IPS-18a (cell line): ENCODE measurements at regions not wholly inside any gene's neighbourhood (a gene's known extent, or its start where the extent isn't known, plus 50 kb on each side); places are given as distances from the start of the nearest gene placed in this dataset.
"Not testable (repeated sequence)": the region's sequence is repeated elsewhere in the genome, so short reads cannot be mapped to it uniquely, and the experiment has no call there.

Experiments used
- H3K27ac ChIP-seq: one replicate; pipeline ENCODE4 v1.5.1; 2013; ENCODE audit warnings: low read length
- H3K27me3 ChIP-seq: one replicate; pipeline ENCODE4 v1.6.1; 2013; ENCODE audit warnings: mild to moderate bottlenecking, low read length; ENCODE audit not compliant: control insufficient read depth, insufficient read depth
- H3K36me3 ChIP-seq: one replicate; pipeline ENCODE4 v1.6.1; 2013; ENCODE audit warnings: low read depth, low read length; ENCODE audit not compliant: control insufficient read depth
- H3K4me1 ChIP-seq: one replicate; pipeline ENCODE4 v1.6.1; 2013; ENCODE audit warnings: low read depth, low read length; ENCODE audit not compliant: control insufficient read depth
- H3K4me3 ChIP-seq: one replicate; pipeline ENCODE4 v1.5.1; 2013; ENCODE audit warnings: low read length
- H3K9ac ChIP-seq: one replicate; pipeline ENCODE4 v1.6.1; 2013; ENCODE audit warnings: mild to moderate bottlenecking, low read length, moderate library complexity
- H3K9me3 ChIP-seq: one replicate; pipeline ENCODE4 v1.6.1; 2013; ENCODE audit warnings: low read depth, low read length; ENCODE audit not compliant: control insufficient read depth

DNA sequence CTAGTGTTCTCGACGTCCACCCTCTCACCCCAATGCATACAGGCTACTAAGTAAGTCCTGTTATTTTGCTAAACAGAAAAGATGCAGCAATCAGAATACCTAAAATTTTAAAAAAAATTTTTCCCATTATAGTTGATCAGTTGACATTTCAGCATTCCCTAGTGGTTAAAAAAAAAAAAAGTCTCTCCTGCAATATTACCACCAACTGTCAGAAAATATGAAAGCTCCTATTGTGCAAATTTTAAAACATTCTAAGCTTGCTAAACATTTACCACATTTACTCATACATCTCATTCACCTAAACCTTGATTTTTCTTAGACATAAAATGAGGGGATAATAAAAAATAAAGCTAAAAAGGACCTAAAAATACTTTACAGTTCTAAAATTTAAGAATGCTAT is 165.6 kb downstream of the AVL9 start:
- H3K27ac ChIP-seq = no peak overlapping the region
- no peaks in the 10 kb centered on the region for H3K27me3 ChIP-seq
- H3K4me3 ChIP-seq = no peak overlapping the region
- no peak overlapping the region for H3K9ac ChIP-seq
- H3K4me1 ChIP-seq = peaks cover 14% of the 10 kb centered on the region
- H3K36me3 ChIP-seq = no peaks in the 10 kb centered on the region
- no peaks in the 10 kb centered on the region for H3K9me3 ChIP-seq

DNA sequence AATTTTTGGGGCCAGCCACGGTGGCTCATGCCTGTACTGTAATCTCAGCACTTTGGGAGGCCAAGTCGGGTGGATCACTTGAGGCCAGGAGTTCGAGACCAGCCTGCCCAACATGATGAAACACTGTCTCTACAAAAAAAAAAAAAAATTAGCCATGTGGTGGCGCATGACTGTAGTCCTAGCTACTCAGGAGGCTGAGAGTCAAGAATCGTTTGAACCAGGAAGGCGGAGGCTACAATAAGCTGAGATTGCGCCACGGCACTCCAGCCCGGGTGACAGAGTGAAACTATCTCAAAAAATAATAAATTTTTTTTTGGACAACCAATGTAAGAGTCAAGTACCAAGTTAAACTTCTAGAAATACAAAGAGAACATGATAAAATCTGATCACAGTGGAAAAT is 164.6 kb downstream of the AVL9 start:
- no peak overlapping the region for H3K27ac ChIP-seq
- H3K4me3 ChIP-seq = no peak overlapping the region

DNA sequence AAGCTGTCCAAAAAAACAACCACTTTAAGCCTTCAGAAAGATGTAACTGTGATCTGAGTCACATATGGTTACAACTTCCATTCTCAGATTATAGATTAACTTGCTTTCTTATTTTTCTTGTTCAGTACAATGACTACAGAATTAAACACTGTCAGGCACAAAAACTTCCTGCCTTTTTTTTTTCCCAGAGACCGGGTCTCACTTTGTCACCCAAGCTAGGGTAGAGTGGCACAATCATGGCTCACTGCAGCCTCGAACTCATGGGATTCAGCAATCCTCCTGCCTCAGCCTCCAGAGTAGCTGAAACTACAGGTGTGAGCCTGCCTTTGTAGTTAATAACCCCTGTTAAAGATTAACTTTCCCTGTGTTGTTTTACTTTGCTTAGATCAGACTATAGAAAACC is 163.2 kb downstream of the AVL9 start:
- H3K4me1 ChIP-seq = peaks cover 14% of the 10 kb centered on the region
- H3K27ac ChIP-seq = no peak overlapping the region
- H3K27me3 ChIP-seq = no peaks in the 10 kb centered on the region
- no peak overlapping the region for H3K9ac ChIP-seq
- no peaks in the 10 kb centered on the region for H3K36me3 ChIP-seq
- H3K9me3 ChIP-seq = no peaks in the 10 kb centered on the region
- no peak overlapping the region for H3K4me3 ChIP-seq

More for the DNA sequence above, 164.6 kb downstream of the AVL9 start:
- H3K4me1 ChIP-seq = peaks cover 14% of the 10 kb centered on the region
- no peaks in the 10 kb centered on the region for H3K9me3 ChIP-seq
- H3K27me3 ChIP-seq = no peaks in the 10 kb centered on the region
- no peak overlapping the region for H3K9ac ChIP-seq
- H3K36me3 ChIP-seq = no peaks in the 10 kb centered on the region

DNA sequence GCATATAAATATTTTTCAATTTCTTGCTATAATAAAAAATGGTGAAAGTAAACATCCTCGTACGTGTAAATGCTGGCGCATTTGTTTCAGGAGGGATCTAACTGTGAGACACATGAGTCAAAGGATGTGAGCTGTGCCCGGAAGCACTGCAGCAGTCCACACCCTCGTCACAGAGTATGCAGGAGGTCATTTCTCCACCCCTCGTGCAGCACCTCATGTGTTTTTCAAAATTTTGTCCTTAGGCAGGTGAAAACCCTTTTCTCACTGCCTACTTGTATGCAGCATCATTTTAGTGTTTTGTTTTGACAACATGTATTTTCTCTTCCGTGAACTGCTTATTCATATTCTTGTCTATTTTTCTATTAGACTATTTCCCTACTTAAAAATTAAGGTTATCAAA is 162.7 kb downstream of the AVL9 start:
- Histone ChIP-seq H3K9ac (no peak overlapping the region), H3K4me3 (no peak overlapping the region), H3K27ac (no peak overlapping the region), H3K36me3 (no peaks in the 10 kb centered on the region), H3K27me3 (no peaks in the 10 kb centered on the region), H3K4me1 (peaks cover 14% of the 10 kb centered on the region), H3K9me3 (no peaks in the 10 kb centered on the region)

DNA sequence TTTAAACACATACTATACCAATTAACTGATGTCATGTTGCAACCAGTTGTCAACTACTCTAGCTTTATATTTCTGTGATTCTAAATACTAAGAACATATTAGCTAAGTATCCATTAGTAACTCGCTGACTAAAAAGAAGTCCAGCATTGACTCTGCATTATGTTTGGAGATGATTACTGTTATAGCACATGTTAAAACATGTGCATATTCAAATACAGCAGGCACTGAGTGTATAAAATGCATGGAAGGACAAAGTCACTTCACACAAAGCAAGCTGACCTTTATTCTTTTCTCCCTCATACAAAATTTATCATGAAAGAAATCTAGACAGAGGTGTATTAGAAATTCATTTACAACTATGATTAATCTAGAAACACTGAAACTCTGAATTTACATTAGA is 159.3 kb downstream of the AVL9 start:
- H3K27me3 ChIP-seq, H3K27ac ChIP-seq, H3K9me3 ChIP-seq, H3K36me3 ChIP-seq, H3K4me3 ChIP-seq, H3K9ac ChIP-seq: not testable (repeated sequence)
- peaks cover 14% of the 10 kb centered on the region for H3K4me1 ChIP-seq

DNA sequence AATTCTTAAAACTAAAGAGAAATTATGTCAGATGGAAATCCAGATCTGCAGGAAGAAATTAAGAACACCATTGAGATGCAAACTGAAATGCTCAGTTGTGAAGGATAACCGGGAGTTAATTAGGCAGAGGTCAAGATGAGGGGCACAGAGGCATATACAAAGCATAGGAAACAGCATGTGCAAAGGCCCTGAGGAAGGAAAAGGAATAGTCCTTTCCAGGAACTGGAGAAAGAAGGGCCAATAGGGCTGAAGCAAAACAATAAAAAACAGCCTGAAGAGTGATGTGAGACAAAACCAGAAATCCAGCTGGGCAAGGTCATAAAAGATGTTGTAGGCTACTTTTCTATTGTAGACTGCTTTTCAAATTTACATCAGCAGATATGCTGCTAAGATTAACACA is 155.1 kb downstream of the AVL9 start:
- not testable (repeated sequence) for H3K9me3 ChIP-seq, H3K36me3 ChIP-seq, H3K4me1 ChIP-seq, H3K4me3 ChIP-seq, H3K27me3 ChIP-seq, H3K27ac ChIP-seq, H3K9ac ChIP-seq

DNA sequence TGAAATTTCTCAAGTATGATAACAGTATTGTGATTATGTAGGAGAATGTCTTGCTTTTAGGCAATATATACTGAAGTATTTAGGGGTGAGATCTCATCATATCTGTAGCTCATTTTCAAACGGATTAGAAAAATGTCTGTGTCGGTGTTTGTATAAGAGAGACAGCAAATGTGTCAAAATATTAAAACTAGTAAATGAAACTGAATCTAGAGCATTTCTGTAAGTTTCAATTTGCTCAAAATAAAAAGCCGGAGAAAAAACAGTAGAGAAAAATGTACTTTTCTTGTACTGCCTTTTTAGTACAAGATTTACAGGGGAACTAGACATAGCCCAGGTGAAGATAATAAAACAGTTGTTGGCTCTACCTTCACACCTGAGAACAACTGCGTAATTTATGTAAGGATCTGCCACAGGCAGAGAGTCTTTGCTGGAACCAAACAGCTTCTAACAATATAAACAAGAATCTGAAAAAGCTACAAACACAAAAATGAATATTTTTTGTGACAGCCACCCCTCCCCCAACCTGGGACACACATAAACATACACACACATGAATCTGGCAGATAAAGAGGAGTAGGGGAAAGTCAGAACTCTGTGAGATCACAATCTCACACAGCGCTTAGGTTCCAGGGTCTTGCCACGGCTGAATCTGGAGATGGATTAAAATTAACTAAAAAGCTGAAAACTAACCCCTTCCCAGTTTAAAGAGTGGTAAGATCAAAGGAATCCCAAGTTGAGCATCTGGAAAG is 153.3 kb downstream of the AVL9 start:
- no peak overlapping the region for H3K9ac ChIP-seq
- no peaks in the 10 kb centered on the region for H3K27me3 ChIP-seq
- no peaks in the 10 kb centered on the region for H3K9me3 ChIP-seq
- H3K4me3 ChIP-seq = no peak overlapping the region
- H3K4me1 ChIP-seq = no peaks in the 10 kb centered on the region
- H3K36me3 ChIP-seq = no peaks in the 10 kb centered on the region
- H3K27ac ChIP-seq = no peak overlapping the region

DNA sequence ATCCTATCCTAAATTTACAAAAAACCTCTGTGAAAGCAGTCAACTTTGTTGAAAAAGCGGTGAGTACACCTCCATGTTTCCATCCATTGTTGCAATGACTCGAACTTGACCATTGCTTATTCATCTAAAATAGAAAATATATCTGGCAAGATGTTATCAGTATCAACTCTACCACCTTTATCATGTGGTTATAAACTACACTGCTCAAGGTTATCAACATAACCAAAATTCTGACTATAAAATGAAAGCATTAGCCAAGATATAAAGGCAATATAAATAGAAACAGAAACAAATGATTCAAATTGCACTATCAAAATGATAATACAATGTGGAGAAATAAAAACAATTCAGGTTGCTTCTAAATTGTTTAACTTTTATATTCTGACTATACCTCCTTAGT is 150.0 kb downstream of the AVL9 start:
- H3K27ac ChIP-seq, H3K4me1 ChIP-seq, H3K36me3 ChIP-seq, H3K9ac ChIP-seq, H3K27me3 ChIP-seq, H3K9me3 ChIP-seq, H3K4me3 ChIP-seq: not testable (repeated sequence)

DNA sequence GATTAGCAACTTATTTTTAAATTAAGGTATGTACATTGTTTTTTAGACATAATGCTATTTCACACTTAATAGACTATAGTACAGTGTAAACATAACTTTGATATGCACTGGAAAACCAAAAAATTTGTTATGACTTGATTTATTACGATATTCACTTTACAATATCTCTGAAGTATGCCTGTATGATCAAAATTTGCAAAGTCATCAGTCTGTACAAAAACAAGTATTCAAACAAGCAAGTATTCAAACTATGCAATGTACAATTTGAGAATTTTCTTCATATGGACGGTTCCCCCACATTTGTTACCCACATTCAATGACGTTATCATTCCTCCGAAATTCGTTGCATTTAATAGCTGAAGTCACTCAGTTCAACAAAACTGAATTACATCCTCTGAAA is 147.9 kb downstream of the AVL9 start:
- H3K4me3 ChIP-seq = no peak overlapping the region
- H3K27me3 ChIP-seq = no peaks in the 10 kb centered on the region
- no peak overlapping the region for H3K9ac ChIP-seq
- no peaks in the 10 kb centered on the region for H3K9me3 ChIP-seq
- no peaks in the 10 kb centered on the region for H3K4me1 ChIP-seq
- no peak overlapping the region for H3K27ac ChIP-seq
- no peaks in the 10 kb centered on the region for H3K36me3 ChIP-seq

DNA sequence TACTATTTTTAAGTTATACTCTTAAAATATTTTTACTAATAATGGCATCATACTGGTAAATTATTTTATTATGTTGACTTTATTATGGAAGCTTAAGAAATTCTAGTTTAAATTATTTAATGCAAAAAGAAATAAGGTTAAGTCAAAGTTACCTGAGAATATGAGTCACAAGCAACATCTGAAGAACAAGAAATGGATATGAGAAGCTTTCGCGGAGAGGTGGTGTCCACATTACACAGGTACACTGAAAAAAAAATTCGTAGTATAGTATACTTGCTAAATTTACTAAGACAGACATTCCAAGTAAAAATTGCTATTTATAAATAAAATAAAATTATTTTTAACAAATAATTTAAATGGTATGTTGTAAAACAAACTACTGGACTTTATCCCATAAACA is 143.8 kb downstream of the AVL9 start:
- Histone ChIP-seq H3K36me3 (no peaks in the 10 kb centered on the region), H3K27me3 (no peaks in the 10 kb centered on the region), H3K9me3 (no peaks in the 10 kb centered on the region), H3K4me1 (no peaks in the 10 kb centered on the region), H3K4me3 (no peak overlapping the region), H3K9ac (no peak overlapping the region), H3K27ac (no peak overlapping the region)

DNA sequence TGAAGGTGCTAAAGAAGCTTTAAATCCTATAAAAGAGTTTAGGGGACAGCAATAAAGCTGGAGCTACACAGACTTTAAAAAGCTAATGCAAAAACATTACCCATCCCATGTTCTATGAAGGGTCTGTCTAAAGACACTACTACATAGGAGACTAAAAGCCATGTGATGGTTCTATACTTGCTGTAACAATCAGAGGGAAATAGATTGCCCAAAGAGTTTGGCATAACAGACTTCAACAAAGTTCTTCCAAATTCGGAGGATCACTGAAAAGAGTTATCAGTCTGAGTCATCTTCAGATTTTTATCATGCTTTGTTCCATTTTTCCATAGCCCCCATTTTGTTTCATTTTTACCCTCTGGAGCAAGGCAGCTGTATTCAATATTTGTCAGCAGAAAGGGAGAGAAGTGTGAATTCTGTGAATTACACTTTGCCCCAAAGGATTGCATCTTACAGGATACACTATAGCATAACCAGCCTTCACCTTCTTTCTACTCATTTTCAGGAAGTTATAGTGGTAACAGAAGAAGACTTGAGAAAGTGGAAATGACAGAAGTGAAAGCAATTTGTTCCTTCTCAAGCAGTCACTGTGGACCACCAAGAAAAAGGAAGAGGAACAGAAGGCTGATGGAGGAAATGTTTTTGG is 143.3 kb downstream of the AVL9 start:
- H3K27me3 ChIP-seq, H3K4me1 ChIP-seq, H3K4me3 ChIP-seq, H3K9me3 ChIP-seq, H3K27ac ChIP-seq, H3K36me3 ChIP-seq, H3K9ac ChIP-seq: not testable (repeated sequence)
